SK-N-SH treated with all-trans-retinoic acid at 6 μM for 48 hours (cell line): ENCODE measurements at regions not wholly inside any gene's neighbourhood (a gene's known extent, or its start where the extent isn't known, plus 50 kb on each side); places are given as distances from the start of the nearest gene placed in this dataset.

ENCODE experiments used
- BACH2 ChIP-seq: fragments of 250-450 bp; sonication (Bioruptor Pico); IDR thresholded peaks from 2 replicates; pipeline ENCODE4 v1.9.0; 2021; ENCODE audit warnings: mild to moderate bottlenecking, borderline replicate concordance
- CSDC2 ChIP-seq: fragments of 250-450 bp; sonication (Bioruptor Pico); IDR thresholded peaks from 2 replicates; pipeline ENCODE4 v1.5.0; 2020; ENCODE audit warnings: mild to moderate bottlenecking, moderate library complexity
- ISL1 ChIP-seq: fragments of 250-450 bp; sonication (Bioruptor Pico); IDR thresholded peaks from 2 replicates; pipeline ENCODE4 v2.1.2; 2022; ENCODE audit warnings: mild to moderate bottlenecking, moderate library complexity
- RARB ChIP-seq: fragments of 250-450 bp; sonication (Bioruptor Pico); IDR thresholded peaks from 2 replicates; pipeline ENCODE4 v1.8.0; 2021; ENCODE audit warnings: mild to moderate bottlenecking, moderate library complexity
- TOX ChIP-seq: fragments of 250-450 bp; sonication (Bioruptor Pico); IDR thresholded peaks from 2 replicates; pipeline ENCODE4 v1.8.0; 2021; ENCODE audit warnings: mild to moderate bottlenecking, moderate library complexity, borderline replicate concordance
- ZC3H10 ChIP-seq: fragments of 250-450 bp; sonication (Bioruptor Pico); IDR thresholded peaks from 2 replicates; pipeline ENCODE4 v1.5.1; 2021; ENCODE audit warnings: mild to moderate bottlenecking, moderate library complexity
- ZFP3 ChIP-seq: fragments of 250-450 bp; sonication (Bioruptor Pico); IDR thresholded peaks from 2 replicates; pipeline ENCODE4 v1.5.0; 2020; ENCODE audit warnings: mild to moderate bottlenecking, moderate library complexity
- ZFP30 ChIP-seq: fragments of 450-650 bp; formaldehyde crosslinking; IDR thresholded peaks from 2 replicates; pipeline ENCODE4 v1.5.0; 2022; ENCODE audit warnings: mild to moderate bottlenecking, moderate library complexity
- ZNF565 ChIP-seq: fragments of 450-650 bp; formaldehyde crosslinking; conservative IDR thresholded peaks from 2 replicates; pipeline ENCODE4 v1.5.0; 2020; ENCODE audit warnings: low read depth, mild to moderate bottlenecking, moderate library complexity
- TF ChIP-seq, protein P1 (sequence below): fragments of 250-450 bp; sonication (Bioruptor Pico); IDR thresholded peaks from 2 replicates; pipeline ENCODE4 v1.8.0; 2021; ENCODE audit warnings: low read depth, mild to moderate bottlenecking, moderate library complexity, borderline replicate concordance
- TF ChIP-seq, protein P2 (sequence below): fragments of 250-450 bp; sonication (Bioruptor Pico); IDR thresholded peaks from 2 replicates; pipeline ENCODE4 v1.5.1; 2020; ENCODE audit warnings: low read depth, mild to moderate bottlenecking, moderate library complexity
- TF ChIP-seq, protein P3 (sequence below): fragments of 250-450 bp; sonication (Bioruptor Pico); IDR thresholded peaks from 2 replicates; pipeline ENCODE4 v1.8.0; 2020; ENCODE audit warnings: mild to moderate bottlenecking, moderate library complexity, borderline replicate concordance
- TF ChIP-seq, protein P4 (sequence below): fragments of 250-450 bp; sonication (Bioruptor Pico); IDR thresholded peaks from 2 replicates; pipeline ENCODE4 v1.5.0; 2020; ENCODE audit warnings: mild to moderate bottlenecking, moderate library complexity

DNA sequence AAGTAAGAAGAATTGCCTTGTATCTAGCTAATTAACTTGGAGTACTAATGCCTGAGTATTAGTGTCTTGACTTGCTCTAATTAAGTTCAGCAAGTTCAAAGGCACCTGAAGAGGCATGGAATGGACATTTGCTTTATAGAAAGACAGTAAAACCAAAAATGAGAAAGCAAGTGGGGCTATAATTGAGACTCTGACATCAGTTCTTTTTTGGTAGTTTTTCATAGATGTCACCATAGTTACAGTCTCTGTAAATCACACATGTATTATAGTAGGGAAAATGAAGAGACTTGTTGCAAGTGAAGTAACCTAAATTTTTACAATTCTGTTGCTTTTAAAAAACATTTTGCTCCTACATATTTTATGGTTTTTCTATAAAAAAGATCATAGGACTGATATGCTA is 178.0 kb downstream of the HIPK3 start:
- no peak for TF ChIP-seq BACH2 (CRISPR knock-in tag)
- no peak for TF ChIP-seq ZFP3 (CRISPR knock-in tag)
- TF ChIP-seq CSDC2: no peak
- TF ChIP-seq ZNF565 (CRISPR knock-in tag): no peak
- TF ChIP-seq, protein P1, sequence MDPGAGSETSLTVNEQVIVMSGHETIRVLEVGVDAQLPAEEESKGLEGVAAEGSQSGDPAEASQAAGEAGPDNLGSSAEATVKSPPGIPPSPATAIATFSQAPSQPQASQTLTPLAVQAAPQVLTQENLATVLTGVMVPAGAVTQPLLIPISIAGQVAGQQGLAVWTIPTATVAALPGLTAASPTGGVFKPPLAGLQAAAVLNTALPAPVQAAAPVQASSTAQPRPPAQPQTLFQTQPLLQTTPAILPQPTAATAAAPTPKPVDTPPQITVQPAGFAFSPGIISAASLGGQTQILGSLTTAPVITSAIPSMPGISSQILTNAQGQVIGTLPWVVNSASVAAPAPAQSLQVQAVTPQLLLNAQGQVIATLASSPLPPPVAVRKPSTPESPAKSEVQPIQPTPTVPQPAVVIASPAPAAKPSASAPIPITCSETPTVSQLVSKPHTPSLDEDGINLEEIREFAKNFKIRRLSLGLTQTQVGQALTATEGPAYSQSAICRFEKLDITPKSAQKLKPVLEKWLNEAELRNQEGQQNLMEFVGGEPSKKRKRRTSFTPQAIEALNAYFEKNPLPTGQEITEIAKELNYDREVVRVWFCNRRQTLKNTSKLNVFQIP (CRISPR knock-in tag): no peak
- TF ChIP-seq, protein P2, sequence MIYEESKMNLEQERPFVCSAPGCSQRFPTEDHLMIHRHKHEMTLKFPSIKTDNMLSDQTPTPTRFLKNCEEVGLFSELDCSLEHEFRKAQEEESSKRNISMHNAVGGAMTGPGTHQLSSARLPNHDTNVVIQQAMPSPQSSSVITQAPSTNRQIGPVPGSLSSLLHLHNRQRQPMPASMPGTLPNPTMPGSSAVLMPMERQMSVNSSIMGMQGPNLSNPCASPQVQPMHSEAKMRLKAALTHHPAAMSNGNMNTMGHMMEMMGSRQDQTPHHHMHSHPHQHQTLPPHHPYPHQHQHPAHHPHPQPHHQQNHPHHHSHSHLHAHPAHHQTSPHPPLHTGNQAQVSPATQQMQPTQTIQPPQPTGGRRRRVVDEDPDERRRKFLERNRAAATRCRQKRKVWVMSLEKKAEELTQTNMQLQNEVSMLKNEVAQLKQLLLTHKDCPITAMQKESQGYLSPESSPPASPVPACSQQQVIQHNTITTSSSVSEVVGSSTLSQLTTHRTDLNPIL (CRISPR knock-in tag): no peak
- no peak for TF ChIP-seq RARB (CRISPR knock-in tag)
- no peak for TF ChIP-seq ISL1 (CRISPR knock-in tag)
- TF ChIP-seq, protein P3, sequence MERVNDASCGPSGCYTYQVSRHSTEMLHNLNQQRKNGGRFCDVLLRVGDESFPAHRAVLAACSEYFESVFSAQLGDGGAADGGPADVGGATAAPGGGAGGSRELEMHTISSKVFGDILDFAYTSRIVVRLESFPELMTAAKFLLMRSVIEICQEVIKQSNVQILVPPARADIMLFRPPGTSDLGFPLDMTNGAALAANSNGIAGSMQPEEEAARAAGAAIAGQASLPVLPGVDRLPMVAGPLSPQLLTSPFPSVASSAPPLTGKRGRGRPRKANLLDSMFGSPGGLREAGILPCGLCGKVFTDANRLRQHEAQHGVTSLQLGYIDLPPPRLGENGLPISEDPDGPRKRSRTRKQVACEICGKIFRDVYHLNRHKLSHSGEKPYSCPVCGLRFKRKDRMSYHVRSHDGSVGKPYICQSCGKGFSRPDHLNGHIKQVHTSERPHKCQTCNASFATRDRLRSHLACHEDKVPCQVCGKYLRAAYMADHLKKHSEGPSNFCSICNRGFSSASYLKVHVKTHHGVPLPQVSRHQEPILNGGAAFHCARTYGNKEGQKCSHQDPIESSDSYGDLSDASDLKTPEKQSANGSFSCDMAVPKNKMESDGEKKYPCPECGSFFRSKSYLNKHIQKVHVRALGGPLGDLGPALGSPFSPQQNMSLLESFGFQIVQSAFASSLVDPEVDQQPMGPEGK (CRISPR knock-in tag): no peak
- no peak for TF ChIP-seq ZFP30 (CRISPR knock-in tag)
- no peak for TF ChIP-seq ZC3H10
- no peak for TF ChIP-seq TOX (CRISPR knock-in tag)
- TF ChIP-seq, protein P4, sequence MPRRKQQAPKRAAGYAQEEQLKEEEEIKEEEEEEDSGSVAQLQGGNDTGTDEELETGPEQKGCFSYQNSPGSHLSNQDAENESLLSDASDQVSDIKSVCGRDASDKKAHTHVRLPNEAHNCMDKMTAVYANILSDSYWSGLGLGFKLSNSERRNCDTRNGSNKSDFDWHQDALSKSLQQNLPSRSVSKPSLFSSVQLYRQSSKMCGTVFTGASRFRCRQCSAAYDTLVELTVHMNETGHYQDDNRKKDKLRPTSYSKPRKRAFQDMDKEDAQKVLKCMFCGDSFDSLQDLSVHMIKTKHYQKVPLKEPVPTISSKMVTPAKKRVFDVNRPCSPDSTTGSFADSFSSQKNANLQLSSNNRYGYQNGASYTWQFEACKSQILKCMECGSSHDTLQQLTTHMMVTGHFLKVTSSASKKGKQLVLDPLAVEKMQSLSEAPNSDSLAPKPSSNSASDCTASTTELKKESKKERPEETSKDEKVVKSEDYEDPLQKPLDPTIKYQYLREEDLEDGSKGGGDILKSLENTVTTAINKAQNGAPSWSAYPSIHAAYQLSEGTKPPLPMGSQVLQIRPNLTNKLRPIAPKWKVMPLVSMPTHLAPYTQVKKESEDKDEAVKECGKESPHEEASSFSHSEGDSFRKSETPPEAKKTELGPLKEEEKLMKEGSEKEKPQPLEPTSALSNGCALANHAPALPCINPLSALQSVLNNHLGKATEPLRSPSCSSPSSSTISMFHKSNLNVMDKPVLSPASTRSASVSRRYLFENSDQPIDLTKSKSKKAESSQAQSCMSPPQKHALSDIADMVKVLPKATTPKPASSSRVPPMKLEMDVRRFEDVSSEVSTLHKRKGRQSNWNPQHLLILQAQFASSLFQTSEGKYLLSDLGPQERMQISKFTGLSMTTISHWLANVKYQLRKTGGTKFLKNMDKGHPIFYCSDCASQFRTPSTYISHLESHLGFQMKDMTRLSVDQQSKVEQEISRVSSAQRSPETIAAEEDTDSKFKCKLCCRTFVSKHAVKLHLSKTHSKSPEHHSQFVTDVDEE (CRISPR knock-in tag): no peak
